ENCODE measurements at regions not wholly inside any gene's neighbourhood (a gene's known extent, or its start where the extent isn't known, plus 50 kb on each side); places are given as distances from the start of the nearest gene placed in this dataset.

GRCh38 chr9:91092214-91092613 is 269.5 kb downstream of the AUH start:
- Histone ChIP-seq H3K9ac (ENCODE audit: low read length) (no peak overlapping the region), H3F3A (ENCODE audit: low read length, unreplicated experiment) (no peaks in the 10 kb centered on the region), H3K27ac (ENCODE audit: low read length) (no peak overlapping the region), H3K9me2 (replicated peaks; ENCODE audit: low read length) (no peaks in the 10 kb centered on the region), H3K27me3 (ENCODE audit: low read length) (no peaks in the 10 kb centered on the region), H3K36me3 (ENCODE audit: low read depth, low read length) (no peaks in the 10 kb centered on the region; the same call in 1 of the 2 replicates), H3K9me3 (ENCODE audit: low read length) (no peaks in the 10 kb centered on the region), H3K4me3 (ENCODE audit: low read length) (no peak overlapping the region), H2AFZ (ENCODE audit: low read length) (no peak overlapping the region), H4K20me1 (ENCODE audit: low read length) (no peaks in the 10 kb centered on the region), H3K4me1 (ENCODE audit: insufficient read depth, low read length) (no peaks in the 10 kb centered on the region), H3K4me2 (ENCODE audit: low read length) (no peak overlapping the region), H3K79me2 (ENCODE audit: low read length) (no peaks in the 10 kb centered on the region)
- ATAC-seq (no peak), DNase-seq (no peak)
- ChIA-PET POLR2A (ENCODE audit: unreplicated experiment) (no interaction called here), CTCF (no interaction called here)
- intact Hi-C loops (cut with micrococcal nuclease), result no loop called here
- no peak for TF ChIP-seq EZH2 (IDR thresholded peaks at IDR 0.05; ENCODE audit: low read length, unreplicated experiment)
- TF ChIP-seq CTCF (conservative IDR thresholded peaks at IDR 0.05; ENCODE audit: low read depth, low read length), result no peak
- TF ChIP-seq EZH2phosphoT487 (IDR thresholded peaks at IDR 0.05; ENCODE audit: borderline replicate concordance, low read length), result no peak
- no TSS peak for BruUV-seq (replicated peaks)

- H3K4me1 ChIP-seq (ENCODE audit: insufficient read depth, low read length), result peaks cover 3% of the 10 kb centered on the region
- ChIA-PET POLR2A (ENCODE audit: unreplicated experiment) (no interaction called here), CTCF (no interaction called here)
- H3K9me3 ChIP-seq (ENCODE audit: low read length), result no peaks in the 10 kb centered on the region
- ATAC-seq (no peak), DNase-seq (no peak)
- no peaks in the 10 kb centered on the region for H3K9me2 ChIP-seq (replicated peaks; ENCODE audit: low read length)
- H3F3A ChIP-seq (ENCODE audit: low read length, unreplicated experiment), result no peaks in the 10 kb centered on the region
- no peak overlapping the region for H3K27ac ChIP-seq (ENCODE audit: low read length)
- no peaks in the 10 kb centered on the region for H4K20me1 ChIP-seq (ENCODE audit: low read length)
- no peak overlapping the region for H2AFZ ChIP-seq (ENCODE audit: low read length)
- intact Hi-C loops (cut with micrococcal nuclease), result no loop called here
- no peak overlapping the region for H3K4me2 ChIP-seq (ENCODE audit: low read length)
- TF ChIP-seq EZH2phosphoT487 (IDR thresholded peaks at IDR 0.05; ENCODE audit: borderline replicate concordance, low read length) (no peak), EZH2 (IDR thresholded peaks at IDR 0.05; ENCODE audit: low read length, unreplicated experiment) (no peak), CTCF (conservative IDR thresholded peaks at IDR 0.05; ENCODE audit: low read depth, low read length) (no peak)
- no TSS peak for BruUV-seq (replicated peaks)
- H3K27me3 ChIP-seq (ENCODE audit: low read length), result no peaks in the 10 kb centered on the region
- no peak overlapping the region for H3K9ac ChIP-seq (ENCODE audit: low read length)
- no peaks in the 10 kb centered on the region; the same call in 1 of the 2 replicates for H3K36me3 ChIP-seq (ENCODE audit: low read depth, low read length)
- no peaks in the 10 kb centered on the region for H3K79me2 ChIP-seq (ENCODE audit: low read length)
- H3K4me3 ChIP-seq (ENCODE audit: low read length), result no peak overlapping the region
These were observed 267.2 kb downstream of the AUH start for GRCh38 chr9:91094324-91095088.

GRCh38 chr9:91098203-91098850 is 263.4 kb downstream of the AUH start:
- H3F3A ChIP-seq (ENCODE audit: low read length, unreplicated experiment), result no peaks in the 10 kb centered on the region
- TF ChIP-seq CTCF (conservative IDR thresholded peaks at IDR 0.05; ENCODE audit: low read depth, low read length) (no peak), EZH2 (IDR thresholded peaks at IDR 0.05; ENCODE audit: low read length, unreplicated experiment) (no peak), EZH2phosphoT487 (IDR thresholded peaks at IDR 0.05; ENCODE audit: borderline replicate concordance, low read length) (no peak)
- H3K4me2 ChIP-seq (ENCODE audit: low read length), result no peak overlapping the region
- no peak overlapping the region for H2AFZ ChIP-seq (ENCODE audit: low read length)
- no peaks in the 10 kb centered on the region for H3K79me2 ChIP-seq (ENCODE audit: low read length)
- H3K27me3 ChIP-seq (ENCODE audit: low read length), result no peaks in the 10 kb centered on the region
- intact Hi-C loops (cut with micrococcal nuclease), result no loop called here
- H3K9me2 ChIP-seq (replicated peaks; ENCODE audit: low read length), result no peaks in the 10 kb centered on the region
- H4K20me1 ChIP-seq (ENCODE audit: low read length), result no peaks in the 10 kb centered on the region
- DNase-seq (no peak), ATAC-seq (no peak)
- H3K36me3 ChIP-seq (ENCODE audit: low read depth, low read length), result no peaks in the 10 kb centered on the region
- no peak overlapping the region for H3K9ac ChIP-seq (ENCODE audit: low read length)
- ChIA-PET CTCF (no interaction called here), POLR2A (ENCODE audit: unreplicated experiment) (no interaction called here)
- H3K4me1 ChIP-seq (ENCODE audit: insufficient read depth, low read length), result peaks cover 22% of the 10 kb centered on the region
- no TSS peak for BruUV-seq (replicated peaks)
- no peak overlapping the region for H3K4me3 ChIP-seq (ENCODE audit: low read length)
- no peak overlapping the region for H3K27ac ChIP-seq (ENCODE audit: low read length)
- no peaks in the 10 kb centered on the region for H3K9me3 ChIP-seq (ENCODE audit: low read length)

All from PC-3 (cell line).